DMS 273 treated with DMSO at 0.1 percent for 48 hours (cell line): ENCODE measurements at regions not wholly inside any gene's neighbourhood (a gene's known extent, or its start where the extent isn't known, plus 50 kb on each side); places are given as distances from the start of the nearest gene placed in this dataset.
"Not testable (repeated sequence)": the region's sequence is repeated elsewhere in the genome, so short reads cannot be mapped to it uniquely, and the experiment has no call there.

ENCODE experiments used
- DNase-seq: peaks from one replicate; lab custom pipeline; 2025; lab: John Stamatoyannopoulos, UW

DNA sequence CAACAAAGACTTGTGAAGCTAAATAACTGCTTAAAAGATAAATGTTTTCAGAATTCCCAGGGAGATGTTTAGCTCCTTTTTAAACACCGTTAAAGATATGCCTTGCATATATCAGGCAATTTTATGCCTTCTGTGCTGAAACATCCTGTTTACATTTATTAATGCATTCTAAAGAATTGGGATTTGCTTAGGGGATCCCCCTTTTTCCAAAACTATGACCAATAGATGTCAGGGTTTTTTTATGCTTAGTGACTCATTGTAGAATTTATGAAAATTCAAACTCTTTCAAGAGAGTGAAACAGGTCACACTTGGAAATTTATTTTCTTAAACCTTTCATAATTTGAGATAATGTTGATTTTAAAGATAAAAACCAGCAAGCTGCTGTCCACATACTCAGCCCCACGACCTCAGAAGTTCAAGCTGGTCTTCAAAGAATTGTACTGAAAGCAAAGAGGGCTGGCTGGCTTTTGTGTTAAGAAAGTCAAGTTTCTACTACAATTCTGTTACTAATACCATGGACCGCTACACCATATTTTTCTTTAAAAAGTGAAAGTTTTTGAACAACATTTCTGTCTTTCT, 411.8 kb downstream of the ETV1 start:
- DNase-seq = no peak

DNA sequence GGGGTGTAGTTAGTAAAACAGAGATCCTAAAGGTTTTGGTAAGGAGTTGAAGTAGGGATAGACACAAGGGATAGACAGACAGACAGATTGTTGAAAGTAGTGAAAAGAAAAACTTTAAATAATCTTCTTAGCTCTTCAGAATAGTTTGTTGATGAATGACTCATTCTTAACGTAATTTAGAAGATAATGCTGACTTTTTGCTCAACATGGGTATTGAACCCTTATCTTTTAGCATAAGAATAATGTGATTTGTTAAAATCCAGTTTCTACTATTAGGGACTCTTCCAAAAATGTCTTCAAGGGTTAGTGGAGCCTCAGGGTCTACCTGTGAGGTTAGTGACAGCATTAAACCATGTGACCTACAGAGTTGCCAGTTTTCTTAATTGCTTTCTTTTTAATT, 411.2 kb downstream of the ETV1 start:
- no peak for DNase-seq

DNA sequence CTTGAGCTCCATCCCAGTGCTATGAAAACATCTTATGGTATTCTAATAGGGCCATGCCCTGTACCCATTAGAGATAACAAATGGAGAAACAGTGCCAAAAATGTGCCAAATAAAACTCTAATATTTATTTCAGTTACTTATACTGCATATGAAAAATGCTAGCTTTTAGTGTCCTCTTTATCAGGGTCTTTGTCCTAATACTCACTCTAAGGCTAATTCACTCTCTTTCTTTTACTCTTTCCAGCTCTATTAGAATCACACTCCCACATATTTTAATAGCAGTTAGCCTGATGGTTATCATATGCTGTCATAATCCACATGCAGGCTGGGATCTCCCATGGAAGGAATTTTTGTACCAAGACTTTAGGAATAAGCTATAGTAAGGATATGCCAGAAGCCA, 408.4 kb downstream of the ETV1 start:
- DNase-seq = no peak

DNA sequence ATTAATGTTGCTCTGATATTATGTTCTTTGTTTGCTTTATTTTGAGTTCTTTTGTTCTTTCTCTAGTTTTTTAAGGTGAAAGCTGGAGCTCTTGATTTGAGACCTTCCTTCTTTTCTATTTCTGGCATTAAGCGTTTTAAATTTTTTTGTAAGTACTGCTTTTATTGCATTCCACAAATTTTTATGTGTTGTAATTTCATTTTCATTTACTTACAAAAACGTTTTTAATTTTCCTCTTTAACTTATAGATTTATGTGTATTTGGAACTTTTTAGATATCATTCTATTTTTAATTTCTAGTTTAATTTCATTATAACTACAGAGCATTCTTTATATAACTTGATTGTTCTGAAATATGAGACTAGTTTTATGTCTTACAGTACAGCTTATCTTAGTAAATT, 395.6 kb downstream of the ETV1 start:
- DNase-seq = no peak

DNA sequence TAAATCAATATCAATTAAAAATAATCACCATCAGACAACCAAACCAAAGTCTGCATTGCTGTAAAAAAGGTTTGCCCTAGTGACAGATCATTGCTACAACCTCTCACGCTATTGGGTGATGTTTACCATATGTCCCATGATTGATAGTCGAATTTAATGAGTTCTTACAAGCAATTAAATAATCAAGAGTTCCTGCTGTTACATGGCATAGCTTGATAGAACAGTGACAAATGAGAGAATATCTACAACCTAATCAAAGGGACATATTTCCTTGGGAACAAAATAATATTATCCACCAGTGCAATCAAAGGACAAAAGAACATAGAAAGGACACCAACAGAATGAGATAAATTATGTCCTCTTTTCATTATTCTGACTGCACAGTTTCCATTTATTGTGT, 387.4 kb downstream of the ETV1 start:
- DNase-seq = no peak

DNA sequence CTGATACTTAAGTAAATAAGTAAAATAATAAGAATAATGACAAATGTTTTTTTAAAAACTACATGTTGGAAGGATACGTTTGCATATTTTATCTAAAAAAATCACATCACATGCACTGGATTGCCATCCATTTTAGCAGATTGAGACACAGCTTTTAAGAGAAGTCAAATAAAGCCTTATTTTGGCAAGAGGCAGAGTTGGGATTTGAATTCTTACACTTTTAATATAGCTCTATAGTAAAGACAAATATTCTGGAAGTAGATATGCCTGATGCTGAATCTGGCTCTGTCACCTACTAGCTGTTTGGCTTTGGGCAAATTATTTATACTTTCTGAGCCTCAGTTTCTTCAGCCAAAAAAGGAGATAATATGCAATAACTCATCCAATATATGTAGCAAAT, 386.4 kb downstream of the ETV1 start:
- no peak for DNase-seq

DNA sequence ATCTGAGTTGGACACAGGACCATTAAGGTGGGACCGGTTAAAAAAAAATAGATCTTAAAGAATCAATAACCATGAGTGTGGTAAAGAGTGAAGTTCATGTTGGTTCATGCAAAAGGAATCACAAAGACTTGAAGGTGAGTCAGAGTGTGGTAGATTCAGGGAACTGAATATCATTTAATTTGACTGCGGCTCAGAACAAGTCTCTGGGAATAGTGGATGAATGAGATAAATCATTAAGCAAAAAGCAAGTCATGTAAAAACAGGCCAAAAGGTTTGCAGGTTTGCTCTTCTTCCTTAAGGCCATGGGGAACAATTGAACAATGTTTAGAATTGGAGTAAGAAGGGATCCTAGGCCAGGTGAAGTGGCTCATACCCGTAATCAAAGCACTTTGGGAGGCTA, 385.8 kb downstream of the ETV1 start:
- DNase-seq = no peak

DNA sequence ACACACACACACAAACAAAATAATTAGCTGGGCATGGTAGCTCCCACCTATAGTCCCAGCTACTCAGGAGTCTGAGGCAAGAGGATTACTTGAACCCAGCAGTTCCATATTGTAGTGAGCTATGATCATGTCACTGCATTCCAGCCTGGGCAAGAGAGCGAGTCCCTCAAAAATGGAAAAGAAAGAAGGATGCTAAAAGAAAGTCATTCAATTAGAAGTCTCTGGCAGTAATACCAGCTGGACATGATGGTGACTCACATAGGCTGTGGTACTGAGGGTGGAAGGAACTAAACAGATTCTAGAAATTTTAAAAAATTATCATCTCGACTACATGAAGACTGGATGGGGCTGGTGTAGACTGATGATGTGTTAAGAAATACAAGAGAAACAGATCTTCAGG, 385.3 kb downstream of the ETV1 start:
- no peak for DNase-seq

DNA sequence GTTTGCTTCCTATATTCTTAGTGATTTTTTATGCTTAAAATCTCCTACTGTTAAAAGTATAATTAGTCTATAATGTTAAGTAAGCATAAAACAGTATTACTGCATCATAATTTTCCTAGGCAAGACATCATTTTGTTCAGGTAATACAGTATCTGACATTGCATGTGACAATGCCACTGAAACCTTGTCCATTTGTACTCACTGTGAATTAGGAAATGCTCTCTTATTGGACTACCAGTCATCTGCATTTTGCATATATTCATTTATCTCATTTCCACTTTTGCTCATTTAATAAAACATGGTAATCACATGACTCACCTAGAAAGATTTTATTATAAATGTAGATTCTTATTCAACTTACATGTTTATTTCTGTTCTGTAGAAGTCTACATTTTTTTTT, 379.1 kb downstream of the ETV1 start:
- no peak for DNase-seq

DNA sequence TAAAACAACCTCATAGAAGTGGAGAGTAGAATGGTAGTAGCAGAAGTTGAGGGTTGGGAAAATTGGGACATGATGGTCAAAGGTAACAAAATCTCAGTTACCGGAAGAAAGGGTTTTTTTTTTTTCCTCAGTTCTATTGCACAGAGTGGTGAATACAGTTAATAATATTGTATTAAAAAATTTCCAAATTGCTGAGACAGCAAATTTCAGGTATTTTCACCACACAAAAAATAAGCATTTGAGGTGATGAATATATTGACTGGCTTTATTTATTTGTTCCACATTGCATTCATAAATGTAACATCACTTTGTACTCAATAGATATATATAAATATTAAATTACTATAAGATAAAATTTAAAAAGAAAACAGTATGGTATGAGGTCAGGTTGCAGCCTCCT, 373.8 kb downstream of the ETV1 start:
- DNase-seq = no peak

DNA sequence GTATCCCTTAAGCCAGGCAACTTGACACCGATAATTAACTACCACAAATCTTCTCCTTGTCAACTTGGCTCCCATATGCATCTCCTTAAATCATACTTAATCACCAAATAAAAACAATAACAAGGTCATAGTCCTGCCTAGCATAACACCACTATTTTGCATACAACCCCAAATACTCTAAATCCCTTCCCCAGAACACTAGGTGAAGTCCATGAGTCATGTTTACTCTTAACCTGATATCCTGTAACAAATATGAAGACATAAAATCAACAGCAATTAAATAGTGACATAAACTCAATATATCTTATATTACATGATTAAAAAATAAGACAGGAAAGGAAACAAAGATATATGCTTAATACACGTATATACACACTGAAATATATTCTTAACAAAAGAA, 362.0 kb downstream of the ETV1 start:
- DNase-seq = no peak

DNA sequence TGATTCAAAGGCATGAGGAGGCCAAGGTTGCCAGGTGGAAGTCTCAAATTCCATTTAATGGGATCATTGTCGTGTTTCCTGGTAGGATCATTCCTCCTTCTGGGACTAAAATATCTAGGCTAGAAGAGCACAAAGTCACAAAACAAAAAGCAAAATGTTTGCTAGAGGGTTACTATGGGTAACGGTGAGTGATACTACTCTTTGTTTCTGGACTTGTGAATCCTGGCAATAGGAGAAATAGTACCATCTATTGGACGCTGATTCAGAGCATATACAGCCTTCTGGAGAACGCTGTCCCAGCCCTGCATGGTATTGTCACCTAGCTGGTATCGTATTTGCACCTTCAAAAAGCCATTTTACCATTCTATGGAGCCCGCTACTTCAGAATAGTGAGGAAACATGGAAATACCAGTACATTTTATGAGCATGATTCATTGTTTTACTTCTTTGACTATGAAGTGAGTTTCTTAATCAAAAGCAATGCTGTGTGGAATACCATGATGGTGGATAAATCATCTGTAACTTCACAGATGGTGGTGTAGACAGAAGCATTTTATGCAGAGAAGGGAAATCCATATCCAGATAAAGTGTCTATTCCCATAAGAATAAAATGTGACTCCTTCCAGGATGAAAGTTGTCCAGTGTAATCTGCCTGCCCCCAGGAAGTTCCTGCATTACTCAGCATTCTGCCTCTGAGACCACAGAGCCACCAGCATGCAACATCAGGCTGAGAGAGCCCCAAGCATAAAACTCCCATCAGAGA, 361.0 kb downstream of the ETV1 start:
- DNase-seq = no peak

DNA sequence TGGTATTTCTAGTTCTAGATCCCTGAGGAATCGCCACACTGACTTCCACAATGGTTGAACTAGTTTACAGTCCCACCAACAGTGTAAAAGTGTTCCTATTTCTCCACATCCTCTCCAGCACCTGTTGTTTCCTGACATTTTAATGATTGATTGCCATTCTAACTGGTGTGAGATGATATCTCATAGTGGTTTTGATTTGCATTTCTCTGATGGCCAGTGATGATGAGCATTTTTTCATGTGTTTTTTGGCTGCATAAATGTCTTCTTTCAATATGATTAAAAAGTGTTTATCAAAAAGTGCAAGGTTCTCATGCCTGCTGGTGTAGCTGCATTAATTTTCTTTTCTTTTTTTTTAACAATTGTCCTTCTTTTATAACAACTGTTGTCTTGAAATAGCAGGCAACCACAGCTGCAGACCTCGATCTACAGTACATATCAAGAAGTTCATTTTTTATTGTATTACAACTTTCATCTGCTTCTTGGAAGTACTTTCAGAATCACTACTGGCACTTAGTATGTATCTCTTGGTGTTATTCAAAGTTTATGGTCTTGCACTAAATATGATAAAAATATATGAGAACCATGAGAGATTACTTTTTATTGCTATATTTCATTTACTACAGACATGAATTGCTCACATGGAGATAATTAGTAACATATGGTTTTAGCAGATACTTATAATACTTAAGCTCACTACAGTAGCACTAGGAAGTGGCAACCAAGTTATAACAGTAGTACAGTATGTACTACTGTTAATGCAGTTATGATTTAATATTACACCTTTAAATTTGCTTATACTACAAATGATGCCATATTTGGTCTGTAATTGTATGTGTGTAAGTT, 358.0 kb downstream of the ETV1 start:
- not testable (repeated sequence) for DNase-seq

DNA sequence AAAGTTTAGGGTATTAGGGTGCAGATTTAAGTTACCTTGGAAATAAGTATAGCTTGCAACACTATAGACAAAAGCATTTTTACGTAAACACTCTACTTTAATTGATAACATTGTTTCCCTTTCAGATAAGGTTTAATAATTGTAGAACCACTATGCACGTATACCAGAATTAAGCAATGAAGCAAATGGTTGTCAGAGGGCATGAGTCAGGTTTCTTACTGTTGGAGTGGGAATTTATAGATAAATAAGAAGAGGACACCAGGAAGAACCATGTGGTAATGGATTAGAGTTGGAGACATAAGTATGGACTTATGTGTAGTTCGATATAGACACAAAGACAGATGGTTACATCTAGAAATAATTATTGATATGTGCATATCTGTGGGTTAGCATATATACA, 355.6 kb downstream of the ETV1 start:
- DNase-seq = no peak

DNA sequence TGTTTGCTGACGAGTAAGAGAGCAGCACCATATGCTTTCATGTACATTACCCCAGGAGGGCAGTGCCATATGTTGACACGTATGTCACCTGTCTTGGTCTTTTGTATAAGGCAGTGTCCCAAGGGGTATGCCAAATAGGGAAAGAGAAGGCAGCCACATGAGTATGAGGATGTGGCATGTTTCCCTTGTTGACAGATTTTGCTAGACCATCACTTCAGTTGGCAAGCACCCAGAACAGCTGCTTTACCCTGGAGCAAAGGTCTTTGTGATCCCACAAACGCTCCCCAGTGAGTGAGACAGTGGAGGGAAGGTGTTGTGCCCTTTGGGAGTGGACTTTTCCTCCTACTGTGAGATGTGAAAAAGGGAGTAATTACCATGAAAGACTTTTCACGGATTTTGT, 350.1 kb downstream of the ETV1 start:
- DNase-seq = peak; percentile 95

DNA sequence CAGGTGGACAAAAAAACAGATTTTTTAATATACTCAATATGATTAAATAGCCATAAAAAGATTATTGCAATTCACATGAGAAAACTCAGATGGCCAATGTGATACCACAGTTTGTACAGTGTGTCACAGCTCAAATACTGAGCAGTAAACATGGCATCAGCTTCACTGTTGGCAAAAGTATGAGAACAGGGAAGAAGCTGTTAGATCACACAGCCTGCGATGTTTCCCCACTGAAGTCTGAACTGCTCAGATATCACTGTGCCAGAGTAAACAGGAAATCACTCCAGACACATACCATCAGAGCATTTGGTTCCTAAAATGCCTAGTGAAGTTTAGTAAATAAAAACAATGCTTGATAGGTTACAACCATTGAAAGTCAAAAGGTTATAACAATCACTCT, 347.8 kb downstream of the ETV1 start:
- DNase-seq = no peak

DNA sequence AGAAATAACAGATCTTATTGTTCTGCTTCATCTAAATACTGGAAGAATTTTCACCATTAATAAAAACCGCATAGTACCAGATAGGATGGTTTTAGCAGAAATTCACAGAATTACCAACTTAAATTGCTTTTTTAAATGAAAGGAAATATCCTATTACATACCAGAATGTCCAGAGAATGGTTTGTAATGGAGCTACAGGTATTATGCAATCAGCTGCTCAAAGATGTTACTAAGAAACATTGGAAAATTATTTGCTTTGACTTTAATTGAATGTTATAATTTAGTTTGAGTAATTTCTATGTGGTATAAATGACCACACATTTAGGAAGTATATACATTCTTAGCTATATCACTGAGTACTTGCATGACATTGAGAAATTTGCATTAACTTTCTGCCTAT, 338.3 kb downstream of the ETV1 start:
- no peak for DNase-seq

DNA sequence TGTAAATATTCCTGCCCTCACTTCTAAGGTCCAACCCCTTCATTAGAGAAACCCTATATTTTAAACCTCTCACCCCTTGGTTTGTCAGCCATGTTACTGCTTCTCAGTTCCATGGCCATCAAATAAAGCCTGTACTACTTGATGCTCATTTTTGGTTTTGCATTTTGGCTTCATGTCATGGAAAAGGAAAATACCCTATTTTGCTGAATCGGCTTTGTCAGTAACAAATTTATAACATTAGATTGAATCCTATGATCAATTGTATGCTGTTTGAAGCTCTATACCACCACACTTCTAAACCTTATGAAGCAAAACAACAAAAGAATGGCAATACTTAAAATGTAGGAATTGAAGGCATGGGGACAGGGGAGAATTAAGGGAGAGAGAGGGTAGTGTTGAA, 333.1 kb downstream of the ETV1 start:
- DNase-seq = no peak

DNA sequence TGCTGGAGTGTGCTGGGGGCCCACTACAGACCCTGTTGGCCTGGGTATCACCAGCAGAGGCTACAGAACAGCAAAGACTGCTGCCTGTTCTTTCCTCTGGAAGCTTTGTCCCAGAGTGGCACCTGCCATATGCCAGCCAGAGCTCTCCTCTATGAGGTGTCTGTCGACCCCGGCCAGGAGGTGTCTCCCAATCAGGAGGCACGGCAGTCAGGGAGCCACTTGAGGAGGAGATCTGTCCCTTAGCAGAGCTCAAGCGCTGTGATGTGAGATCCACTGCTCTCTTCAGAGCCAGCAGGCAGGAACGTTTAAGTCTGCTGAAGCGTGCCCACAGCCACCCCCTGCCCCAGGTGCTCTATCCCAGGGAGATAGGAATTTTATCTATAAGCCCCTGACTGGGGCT, 316.2 kb downstream of the ETV1 start:
- DNase-seq = no peak

DNA sequence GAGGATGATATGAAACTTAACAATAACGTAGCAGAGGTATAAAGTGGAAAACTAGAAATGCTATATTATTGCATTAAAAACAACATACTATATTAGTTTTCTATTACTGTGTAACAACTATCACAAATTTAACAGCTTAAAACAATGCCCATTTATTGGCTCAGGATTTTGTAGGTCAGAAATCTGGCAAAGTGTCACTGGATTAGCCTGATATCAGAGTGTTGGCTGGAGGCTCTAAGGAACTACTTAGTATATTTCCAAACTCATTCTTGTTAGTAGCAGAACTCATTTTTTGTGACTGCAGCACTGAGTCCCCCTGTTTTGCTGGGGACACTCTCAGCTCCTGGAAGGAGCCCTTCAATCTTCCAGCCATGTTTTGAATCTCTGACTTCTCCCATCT, 306.8 kb downstream of the ETV1 start:
- no peak for DNase-seq

DNA sequence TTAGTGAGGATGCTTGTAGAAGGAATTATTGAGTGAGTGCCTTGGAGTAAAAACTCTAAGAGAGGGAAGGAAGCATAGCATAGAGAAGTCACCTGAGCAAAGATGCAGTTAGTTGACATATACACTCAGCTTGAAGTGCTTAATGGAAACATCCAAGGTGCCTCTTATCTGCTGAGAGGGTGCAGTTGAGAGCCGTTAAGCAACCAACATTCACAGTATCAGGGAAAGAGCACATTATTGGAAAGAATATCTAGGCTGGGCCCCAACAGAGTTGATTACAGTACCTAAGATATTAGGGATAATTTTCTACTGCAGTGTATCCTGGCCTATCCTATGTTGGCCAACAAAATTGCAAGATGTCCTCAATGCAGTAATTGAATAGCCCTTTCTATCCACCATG, 302.0 kb downstream of the ETV1 start:
- DNase-seq = no peak

DNA sequence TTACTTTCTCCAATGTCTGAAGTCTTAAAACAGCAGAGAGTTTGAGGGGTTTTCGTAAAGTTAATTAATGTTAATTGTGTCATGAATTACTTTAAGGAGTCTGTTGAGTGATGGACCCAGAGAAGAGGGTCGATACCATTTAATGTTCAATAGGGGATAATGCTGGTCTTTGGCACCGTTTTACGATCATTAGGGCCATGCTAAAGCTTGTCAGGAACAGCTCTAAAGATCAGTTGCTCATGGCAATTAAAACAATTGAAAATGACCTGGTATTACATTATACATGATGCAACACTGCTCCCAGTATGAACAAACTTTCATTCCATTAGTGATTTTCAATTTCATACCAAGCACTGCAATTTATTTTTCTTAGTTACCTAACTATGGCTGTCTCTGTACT, 296.9 kb downstream of the ETV1 start:
- no peak for DNase-seq

DNA sequence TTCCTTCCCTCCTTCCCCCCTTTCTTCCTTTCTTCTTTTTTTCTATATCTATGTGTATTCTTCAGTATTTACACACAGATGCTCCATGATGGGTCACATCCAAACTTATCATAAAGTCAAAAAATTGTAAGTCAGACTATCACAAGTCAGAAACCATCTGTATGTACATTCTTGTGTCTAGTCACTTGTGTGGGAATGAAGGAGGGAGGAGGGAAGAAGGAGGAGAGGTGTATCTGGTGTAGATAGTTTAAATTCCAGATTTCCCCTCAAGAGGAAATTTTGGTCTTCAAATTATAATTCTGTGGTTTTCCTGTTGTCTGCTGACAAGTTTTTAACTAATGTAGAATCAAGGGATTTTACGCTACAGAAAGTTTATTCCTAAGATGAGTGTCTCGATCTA, 287.2 kb downstream of the ETV1 start:
- no peak for DNase-seq
